Upper lobe of right lung (tissue), 1 donor: ENCODE measurements at regions not wholly inside any gene's neighbourhood (a gene's known extent, or its start where the extent isn't known, plus 50 kb on each side); places are given as distances from the start of the nearest gene placed in this dataset.

Experiments used
- ATAC-seq: fragments of 200-7000 bp; cut with Tn5 transposase; one replicate; pipeline ENCODE4 v1.9.1; 2020; ENCODE audit warnings: mild to moderate bottlenecking, moderate library complexity
- DNase-seq: peaks from one replicate; pipeline ENCODE4 v3.0.0-alpha.2; 2020
- H3K27ac ChIP-seq: fragments of 200-600 bp; one replicate; pipeline ENCODE4 v1.8.0; 2022
- H3K27me3 ChIP-seq: fragments of 200-600 bp; one replicate; pipeline ENCODE4 v1.8.0; 2022; ENCODE audit warnings: mild to moderate bottlenecking
- H3K36me3 ChIP-seq: fragments of 200-600 bp; one replicate; pipeline ENCODE4 v1.8.0; 2022
- H3K4me1 ChIP-seq: fragments of 200-600 bp; one replicate; pipeline ENCODE4 v1.8.0; 2022
- H3K4me3 ChIP-seq: fragments of 200-600 bp; one replicate; pipeline ENCODE4 v1.8.0; 2022; ENCODE audit warnings: mild to moderate bottlenecking
- H3K9me3 ChIP-seq: fragments of 200-600 bp; one replicate; pipeline ENCODE4 v1.8.0; 2022
- intact Hi-C: fragments of 100-400 bp; cut with DNase I; formaldehyde crosslinking; loops from one replicate; pipeline ENCODE4 v1.11.0; 2022
- TF ChIP-seq, protein P1 (sequence below): fragments of 200-600 bp; IDR thresholded peaks from one replicate; pipeline ENCODE4 v1.8.0; 2022; ENCODE audit warnings: antibody characterized with exemption
- donor health status: DM: no; HTN: yes; CAD: no; lungs with severe emphysema.

DNA sequence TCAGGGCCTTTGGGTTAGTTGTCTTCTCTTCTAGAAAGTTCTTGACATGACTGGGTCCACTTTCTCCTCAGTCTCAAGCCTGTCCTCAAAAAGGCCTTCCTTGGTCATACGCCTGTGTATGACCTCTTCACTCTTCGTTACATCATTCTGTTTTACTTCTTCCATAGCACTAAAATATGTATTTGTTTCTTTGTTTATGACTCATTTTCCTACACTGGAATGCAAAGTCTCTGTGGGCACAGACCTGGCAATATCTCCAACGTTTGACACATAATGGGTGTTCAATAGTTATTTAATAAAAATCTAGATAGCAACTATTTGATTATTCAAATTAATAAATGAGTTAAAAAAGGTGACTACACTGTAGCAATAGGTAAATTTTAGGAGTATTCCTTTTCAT, 85.1 kb downstream of the YIPF5 start:
- Histone ChIP-seq H3K9me3 (peaks cover 11% of the 10 kb centered on the region), H3K4me1 (no peaks in the 10 kb centered on the region), H3K4me3 (no peak overlapping the region), H3K36me3 (no peaks in the 10 kb centered on the region), H3K27ac (no peak overlapping the region), H3K27me3 (no peaks in the 10 kb centered on the region)
- intact Hi-C loops, result no loop called here
- TF ChIP-seq, protein P1, sequence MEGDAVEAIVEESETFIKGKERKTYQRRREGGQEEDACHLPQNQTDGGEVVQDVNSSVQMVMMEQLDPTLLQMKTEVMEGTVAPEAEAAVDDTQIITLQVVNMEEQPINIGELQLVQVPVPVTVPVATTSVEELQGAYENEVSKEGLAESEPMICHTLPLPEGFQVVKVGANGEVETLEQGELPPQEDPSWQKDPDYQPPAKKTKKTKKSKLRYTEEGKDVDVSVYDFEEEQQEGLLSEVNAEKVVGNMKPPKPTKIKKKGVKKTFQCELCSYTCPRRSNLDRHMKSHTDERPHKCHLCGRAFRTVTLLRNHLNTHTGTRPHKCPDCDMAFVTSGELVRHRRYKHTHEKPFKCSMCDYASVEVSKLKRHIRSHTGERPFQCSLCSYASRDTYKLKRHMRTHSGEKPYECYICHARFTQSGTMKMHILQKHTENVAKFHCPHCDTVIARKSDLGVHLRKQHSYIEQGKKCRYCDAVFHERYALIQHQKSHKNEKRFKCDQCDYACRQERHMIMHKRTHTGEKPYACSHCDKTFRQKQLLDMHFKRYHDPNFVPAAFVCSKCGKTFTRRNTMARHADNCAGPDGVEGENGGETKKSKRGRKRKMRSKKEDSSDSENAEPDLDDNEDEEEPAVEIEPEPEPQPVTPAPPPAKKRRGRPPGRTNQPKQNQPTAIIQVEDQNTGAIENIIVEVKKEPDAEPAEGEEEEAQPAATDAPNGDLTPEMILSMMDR, result no peak
- ATAC-seq (no peak), DNase-seq (no peak)

DNA sequence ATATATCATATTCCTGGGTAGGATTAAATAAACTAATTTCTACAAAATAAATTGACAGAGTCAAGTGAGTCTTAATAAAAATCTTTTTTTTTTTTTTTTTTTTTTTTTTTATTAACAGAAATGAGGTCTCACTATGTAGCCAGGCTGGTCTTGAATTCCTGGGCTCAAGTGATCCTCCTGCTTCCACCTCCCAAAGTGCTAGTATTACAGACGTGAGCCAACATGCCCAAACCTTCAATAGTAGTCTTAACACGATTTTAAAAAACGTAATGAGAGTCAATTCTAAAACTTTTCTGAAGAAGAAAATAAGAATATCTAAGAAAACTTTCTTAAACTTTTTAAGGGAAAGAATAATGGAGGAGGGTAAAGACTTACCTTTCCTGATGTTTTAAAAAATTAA, 84.2 kb downstream of the YIPF5 start:
- TF ChIP-seq, protein P1, result no peak
- H3K27ac ChIP-seq, result no peak overlapping the region
- intact Hi-C loops, result no loop called here
- H3K9me3 ChIP-seq, result peaks cover 3% of the 10 kb centered on the region
- H3K4me1 ChIP-seq, result no peaks in the 10 kb centered on the region
- H3K27me3 ChIP-seq, result no peaks in the 10 kb centered on the region
- ATAC-seq, result no peak
- H3K4me3 ChIP-seq, result no peak overlapping the region
- no peaks in the 10 kb centered on the region for H3K36me3 ChIP-seq
- no peak for DNase-seq

DNA sequence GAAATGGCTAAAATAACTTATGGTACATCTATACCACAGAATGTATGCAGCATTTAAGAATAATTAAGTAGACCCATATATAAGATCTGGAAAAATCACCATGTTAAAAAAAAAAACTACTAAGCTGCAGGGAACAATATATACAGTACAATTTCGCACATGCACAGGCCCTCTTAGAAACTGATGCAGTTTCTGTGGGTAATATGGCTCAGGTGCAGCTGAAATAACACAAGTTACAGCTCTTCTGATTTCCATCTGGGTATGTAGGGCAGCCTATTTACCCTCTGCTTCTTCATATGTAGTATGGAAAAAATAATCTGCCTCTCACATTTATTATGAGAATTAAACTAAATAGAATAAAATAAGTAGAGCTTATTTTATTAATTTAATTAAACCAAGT, 82.9 kb downstream of the YIPF5 start:
- H3K27ac ChIP-seq, result no peak overlapping the region
- no peaks in the 10 kb centered on the region for H3K27me3 ChIP-seq
- TF ChIP-seq, protein P1, result no peak
- ATAC-seq (no peak), DNase-seq (no peak)
- H3K4me1 ChIP-seq, result no peaks in the 10 kb centered on the region
- H3K4me3 ChIP-seq, result no peak overlapping the region
- no peaks in the 10 kb centered on the region for H3K36me3 ChIP-seq
- H3K9me3 ChIP-seq, result no peaks in the 10 kb centered on the region
- intact Hi-C loops, result no loop called here

DNA sequence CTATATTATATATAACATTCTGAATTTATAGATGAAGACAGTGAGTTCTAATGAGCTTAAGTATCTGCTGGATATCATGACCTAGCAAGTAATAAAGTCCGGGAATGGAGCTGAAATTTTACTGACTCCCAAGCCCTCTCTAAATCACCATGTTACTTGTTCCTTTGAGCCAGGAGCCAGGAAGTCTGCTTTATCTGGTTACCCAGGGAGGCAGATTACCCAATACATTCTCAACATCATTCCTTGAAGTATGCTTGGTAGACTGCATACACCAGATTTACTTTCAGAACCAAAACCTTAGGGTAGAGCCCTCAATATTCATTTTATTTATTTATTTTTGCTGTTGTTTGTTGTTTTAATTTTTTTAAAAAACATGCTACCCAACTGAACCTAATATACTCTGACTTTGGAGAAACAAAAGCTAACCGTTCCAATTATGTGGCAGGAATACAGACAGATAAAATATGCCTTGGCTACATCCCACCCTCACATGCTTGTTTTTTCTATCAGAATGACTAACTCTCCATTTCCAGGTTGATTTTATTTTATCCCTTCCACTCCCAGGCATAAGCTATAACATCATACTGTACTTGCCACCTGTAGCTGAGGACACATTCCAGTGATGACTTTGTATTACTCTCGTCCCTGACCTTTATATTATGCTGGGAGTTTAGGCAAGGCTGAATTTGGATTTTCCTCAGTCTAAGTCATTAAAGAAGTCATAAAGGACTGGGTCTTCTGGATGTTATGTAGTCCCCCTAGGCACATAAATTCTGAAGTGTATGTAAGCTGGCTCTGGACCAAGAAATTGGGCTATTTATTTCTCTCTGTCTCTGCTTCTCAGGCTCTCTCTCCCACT, 82.0 kb downstream of the YIPF5 start:
- H3K4me3 ChIP-seq, result no peak overlapping the region
- peak; percentile 35 for ATAC-seq
- no peak overlapping the region for H3K27ac ChIP-seq
- no peak for DNase-seq
- no peaks in the 10 kb centered on the region for H3K9me3 ChIP-seq
- H3K36me3 ChIP-seq, result no peaks in the 10 kb centered on the region
- intact Hi-C loops, result no loop called here
- TF ChIP-seq, protein P1, result no peak
- no peaks in the 10 kb centered on the region for H3K27me3 ChIP-seq
- no peaks in the 10 kb centered on the region for H3K4me1 ChIP-seq

DNA sequence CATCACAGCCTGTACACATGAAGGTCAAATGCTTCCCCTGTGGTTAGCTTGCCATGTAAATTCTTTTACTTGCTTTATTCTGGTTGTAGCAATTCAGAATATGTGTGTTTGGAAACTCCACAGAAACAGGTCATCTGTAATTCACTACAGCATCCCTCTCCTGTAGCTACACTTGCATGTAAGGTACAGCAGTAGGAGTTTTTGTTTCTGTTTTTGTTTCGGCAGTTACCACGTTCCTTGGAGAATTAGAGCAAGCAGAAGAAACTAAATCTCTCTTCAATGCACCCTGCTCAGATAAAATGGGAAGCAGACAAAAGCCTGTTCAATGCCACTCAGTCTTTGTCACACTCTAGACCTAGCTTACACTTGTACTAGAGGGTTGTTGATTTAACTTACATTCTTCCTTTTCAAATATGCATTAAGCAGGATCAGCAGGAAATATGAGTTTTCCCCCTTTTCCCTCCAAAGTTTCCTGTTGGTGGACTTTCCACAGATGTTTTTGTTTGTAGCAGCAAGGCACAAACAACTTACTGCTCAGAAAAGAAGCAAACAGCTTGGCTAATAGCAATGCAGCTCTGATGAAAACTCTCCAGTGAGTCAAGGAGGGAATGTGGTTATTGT, 80.9 kb downstream of the YIPF5 start:
- intact Hi-C loops, result no loop called here
- Histone ChIP-seq H3K4me3 (no peak overlapping the region), H3K9me3 (no peaks in the 10 kb centered on the region), H3K4me1 (no peaks in the 10 kb centered on the region), H3K36me3 (no peaks in the 10 kb centered on the region), H3K27me3 (no peaks in the 10 kb centered on the region), H3K27ac (no peak overlapping the region)
- DNase-seq (no peak), ATAC-seq (no peak)
- TF ChIP-seq, protein P1, result no peak
